ACC112 (cell line): ENCODE measurements at regions not wholly inside any gene's neighbourhood (a gene's known extent, or its start where the extent isn't known, plus 50 kb on each side); places are given as distances from the start of the nearest gene placed in this dataset.
"Not testable (repeated sequence)": the region's sequence is repeated elsewhere in the genome, so short reads cannot be mapped to it uniquely, and the experiment has no call there.

ENCODE experiments used
- H2AFZ ChIP-seq: fragments of 200-600 bp; sonication (generic); one replicate; pipeline ENCODE4 v1.6.0; 2017; ENCODE audit warnings: antibody characterized with exemption, low read length; ENCODE audit not compliant: unreplicated experiment
- H3K27ac ChIP-seq: fragments of 200-600 bp; sonication (generic); 2 replicates; pipeline ENCODE4 v1.5.1; 2014; ENCODE audit warnings: low read depth, mild to moderate bottlenecking, antibody characterized with exemption, low read length, moderate library complexity
- H3K27me3 ChIP-seq: fragments of 200-600 bp; sonication (generic); 2 replicates; pipeline ENCODE4 v1.6.1; 2014; ENCODE audit warnings: mild to moderate bottlenecking, antibody characterized with exemption, low read length, moderate library complexity, mixed read lengths; ENCODE audit not compliant: insufficient read depth
- H3K36me3 ChIP-seq: fragments of 200-600 bp; sonication (generic); 2 replicates; pipeline ENCODE4 v1.6.1; 2016; ENCODE audit warnings: mild to moderate bottlenecking, antibody characterized with exemption, low read length, moderate library complexity, mixed read lengths; ENCODE audit not compliant: insufficient read depth
- H3K4me1 ChIP-seq: fragments of 200-600 bp; sonication (generic); one replicate; pipeline ENCODE4 v1.6.1; 2016; ENCODE audit warnings: low read length, mixed read lengths; ENCODE audit not compliant: insufficient read depth, unreplicated experiment, control insufficient read depth
- H3K4me3 ChIP-seq: fragments of 200-600 bp; sonication (generic); 2 replicates; pipeline ENCODE4 v1.5.1; 2014; ENCODE audit warnings: mild to moderate bottlenecking, low read depth, low read length
- H3K79me2 ChIP-seq: fragments of 200-600 bp; sonication (generic); one replicate; pipeline ENCODE4 v1.6.0; 2016; ENCODE audit warnings: low read length; ENCODE audit not compliant: control insufficient read depth, unreplicated experiment, insufficient read depth

DNA sequence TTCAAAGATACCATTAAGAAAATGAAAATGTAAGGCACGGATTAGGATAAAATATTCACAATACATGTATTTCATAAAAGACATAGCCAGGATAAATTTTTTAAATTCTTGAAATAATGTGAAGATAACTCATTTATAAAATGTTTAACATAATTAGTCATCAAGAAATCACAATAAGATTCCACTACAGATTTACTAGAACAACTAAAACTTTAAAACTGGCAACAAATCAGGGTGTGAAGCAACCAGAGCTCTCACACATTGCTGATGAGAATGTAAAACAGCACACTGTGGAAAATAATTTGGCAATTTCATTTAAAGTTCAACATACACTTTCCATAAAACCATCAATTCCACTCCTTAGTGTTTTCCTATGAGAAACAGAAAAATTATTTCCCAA is 89.6 kb upstream of the UBE2E3 start:
- Histone ChIP-seq H2AFZ (no peak overlapping the region), H3K27ac (no peak overlapping the region), H3K4me1 (peaks cover 10% of the 10 kb centered on the region), H3K36me3 (no peaks in the 10 kb centered on the region), H3K4me3 (no peak overlapping the region), H3K27me3 (no peaks in the 10 kb centered on the region), H3K79me2 (no peaks in the 10 kb centered on the region)

DNA sequence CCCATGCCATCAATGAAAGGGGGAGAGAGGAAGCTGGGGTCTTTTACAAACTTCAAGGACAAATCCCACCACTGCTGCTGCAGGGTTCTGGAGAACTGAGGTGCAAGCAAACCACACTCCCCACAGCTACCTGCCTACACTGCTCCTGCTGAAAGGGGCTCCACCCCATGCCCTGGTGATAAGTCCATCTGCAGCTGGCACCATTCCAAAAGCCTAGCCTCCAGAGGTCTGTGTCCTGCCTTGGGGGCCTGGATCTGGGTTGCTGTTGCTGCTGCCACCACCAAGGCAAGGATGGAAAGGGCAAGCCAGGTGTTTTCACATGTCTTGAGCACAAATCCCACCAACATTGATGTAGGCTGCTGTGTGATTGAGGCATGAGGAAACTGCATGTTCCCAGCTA is 97.4 kb upstream of the UBE2E3 start:
- Histone ChIP-seq H3K4me1 (no peaks in the 10 kb centered on the region), H2AFZ (no peak overlapping the region), H3K36me3 (no peaks in the 10 kb centered on the region), H3K4me3 (no peak overlapping the region), H3K27me3 (no peaks in the 10 kb centered on the region), H3K27ac (no peak overlapping the region), H3K79me2 (no peaks in the 10 kb centered on the region)

DNA sequence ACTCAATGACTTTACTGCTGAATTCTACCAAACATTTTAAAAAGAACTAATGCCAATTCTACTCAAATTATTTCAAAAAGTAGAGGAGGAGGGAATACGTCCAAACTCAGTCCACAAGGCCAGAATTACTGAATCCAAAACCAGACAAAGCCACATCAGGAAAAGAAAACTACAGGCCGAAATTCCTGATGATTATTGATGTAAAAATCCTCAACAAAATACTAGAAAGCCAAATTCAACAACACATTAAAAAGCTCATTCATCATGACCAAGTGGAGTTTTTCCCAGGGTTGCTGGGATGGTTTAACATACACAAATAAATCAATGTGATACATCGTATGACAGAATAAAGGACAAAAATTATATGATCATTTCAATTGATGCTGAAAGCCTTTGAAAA is 103.9 kb upstream of the UBE2E3 start:
- Histone ChIP-seq H3K4me1 (peaks cover 5% of the 10 kb centered on the region), H3K79me2 (no peaks in the 10 kb centered on the region), H3K27me3 (no peaks in the 10 kb centered on the region), H3K36me3 (no peaks in the 10 kb centered on the region), H2AFZ (no peak overlapping the region), H3K4me3 (no peak overlapping the region), H3K27ac (no peak overlapping the region)

DNA sequence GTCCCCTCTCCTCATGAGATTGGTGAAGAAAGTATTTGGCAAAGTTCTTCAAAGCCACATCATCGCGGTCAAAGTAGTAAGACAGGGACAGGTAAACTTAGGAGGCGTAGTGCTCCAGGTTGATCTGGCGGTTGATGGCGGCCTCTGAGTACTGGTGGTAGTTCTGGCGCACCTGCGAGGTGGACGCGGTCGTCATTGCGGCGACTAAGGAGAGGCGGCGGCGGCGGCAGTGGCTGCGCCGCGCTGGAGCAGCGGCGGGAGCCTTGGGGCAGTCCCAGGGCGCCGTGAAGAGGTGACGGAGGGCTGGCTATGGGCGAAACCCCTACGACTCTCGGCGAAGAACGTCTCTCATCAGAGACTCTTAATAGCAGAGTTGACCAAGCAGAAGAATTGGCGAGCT is 107.2 kb upstream of the UBE2E3 start:
- no peak overlapping the region for H2AFZ ChIP-seq
- no peak overlapping the region for H3K27ac ChIP-seq
- peaks cover 5% of the 10 kb centered on the region for H3K4me1 ChIP-seq
- no peaks in the 10 kb centered on the region for H3K27me3 ChIP-seq
- H3K36me3 ChIP-seq: no peaks in the 10 kb centered on the region
- no peaks in the 10 kb centered on the region for H3K79me2 ChIP-seq
- H3K4me3 ChIP-seq: no peak overlapping the region

DNA sequence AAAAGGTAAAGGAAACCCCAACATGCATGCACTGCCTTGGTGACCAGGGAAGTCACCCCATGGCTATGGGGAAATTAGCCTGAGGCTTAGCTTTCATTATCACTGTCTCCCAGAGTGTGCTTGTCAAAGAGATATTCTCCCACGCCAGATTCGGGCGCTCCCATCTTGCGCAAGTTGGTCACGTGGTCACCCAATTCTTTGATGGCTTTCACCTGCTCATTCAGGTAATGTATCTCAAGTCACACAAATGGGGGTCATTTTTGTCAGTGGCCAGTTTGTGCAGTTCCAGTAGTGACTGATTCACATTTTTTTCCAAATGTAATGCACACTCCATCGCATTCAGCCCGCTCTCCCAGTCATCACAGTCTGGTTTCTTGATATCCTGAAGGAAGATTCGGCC is 107.6 kb upstream of the UBE2E3 start:
- not testable (repeated sequence) for H3K4me3 ChIP-seq, H3K36me3 ChIP-seq, H3K79me2 ChIP-seq, H3K27me3 ChIP-seq, H3K27ac ChIP-seq, H3K4me1 ChIP-seq, H2AFZ ChIP-seq

DNA sequence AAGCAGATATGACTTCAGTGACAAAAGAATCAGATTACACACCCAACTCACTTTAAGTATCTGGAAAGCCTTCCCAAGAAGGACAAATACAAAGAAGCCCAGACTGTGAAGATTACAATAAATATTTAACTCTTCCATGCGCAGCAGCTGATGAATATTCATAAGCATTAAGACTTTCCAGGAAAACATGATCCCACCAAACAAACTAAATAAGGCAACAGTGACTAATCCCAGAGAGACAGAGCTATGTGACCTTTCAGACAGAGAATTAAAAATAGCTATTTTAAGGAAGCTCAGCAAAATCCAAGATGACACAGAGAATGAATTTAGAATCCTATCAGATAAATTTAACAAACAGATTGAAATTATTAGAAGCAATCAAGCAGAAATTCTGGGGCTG is 108.2 kb upstream of the UBE2E3 start:
- Histone ChIP-seq H3K79me2 (no peaks in the 10 kb centered on the region), H3K36me3 (no peaks in the 10 kb centered on the region), H3K27me3 (no peaks in the 10 kb centered on the region), H3K4me3 (no peak overlapping the region), H2AFZ (no peak overlapping the region), H3K4me1 (peaks cover 5% of the 10 kb centered on the region), H3K27ac (no peak overlapping the region)

DNA sequence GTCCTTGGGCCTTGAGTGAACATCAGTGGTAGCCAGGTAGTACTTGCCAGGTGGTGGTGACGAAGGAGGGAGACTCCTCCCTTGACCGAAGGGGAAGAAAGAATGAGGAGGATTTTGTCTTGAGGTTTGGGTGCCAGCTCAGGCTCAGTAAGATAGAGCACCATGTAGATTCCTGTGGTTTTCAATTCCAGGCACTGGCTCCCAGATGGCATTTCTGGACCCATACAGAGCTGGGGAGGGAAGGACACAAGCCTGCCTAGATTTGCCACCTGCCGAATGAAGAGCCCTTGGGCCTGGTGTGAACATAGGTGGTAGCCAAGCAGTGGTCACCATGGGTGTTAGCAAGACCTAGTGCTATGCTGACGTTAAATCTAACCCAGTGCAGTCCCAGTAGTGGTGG is 108.8 kb upstream of the UBE2E3 start:
- Histone ChIP-seq H3K4me1 (peaks cover 5% of the 10 kb centered on the region), H3K36me3 (no peaks in the 10 kb centered on the region), H3K27me3 (no peaks in the 10 kb centered on the region), H3K4me3 (no peak overlapping the region), H3K79me2 (no peaks in the 10 kb centered on the region), H3K27ac (no peak overlapping the region), H2AFZ (no peak overlapping the region)

DNA sequence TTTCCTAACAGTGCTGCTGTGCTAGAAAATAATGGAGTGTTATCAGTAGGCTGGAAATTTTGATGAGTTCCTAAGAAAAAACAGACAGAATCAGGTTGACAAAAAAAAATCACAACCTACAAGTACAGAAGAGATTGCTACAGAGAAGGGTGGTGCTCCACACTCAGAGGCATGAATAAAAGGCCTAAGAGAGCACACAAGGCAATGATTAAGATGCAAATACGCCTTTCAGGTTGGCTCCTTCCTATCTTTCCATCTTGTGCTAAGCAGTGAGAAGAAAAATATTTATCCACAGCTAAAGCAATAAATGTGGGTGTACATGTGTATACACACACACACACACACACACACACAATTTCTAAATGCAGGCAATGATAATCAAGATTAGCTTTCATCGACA is 130.6 kb upstream of the UBE2E3 start:
- Histone ChIP-seq H3K27ac (no peak overlapping the region), H3K4me1 (no peaks in the 10 kb centered on the region), H2AFZ (no peak overlapping the region), H3K27me3 (no peaks in the 10 kb centered on the region), H3K79me2 (no peaks in the 10 kb centered on the region), H3K4me3 (no peak overlapping the region), H3K36me3 (no peaks in the 10 kb centered on the region)

DNA sequence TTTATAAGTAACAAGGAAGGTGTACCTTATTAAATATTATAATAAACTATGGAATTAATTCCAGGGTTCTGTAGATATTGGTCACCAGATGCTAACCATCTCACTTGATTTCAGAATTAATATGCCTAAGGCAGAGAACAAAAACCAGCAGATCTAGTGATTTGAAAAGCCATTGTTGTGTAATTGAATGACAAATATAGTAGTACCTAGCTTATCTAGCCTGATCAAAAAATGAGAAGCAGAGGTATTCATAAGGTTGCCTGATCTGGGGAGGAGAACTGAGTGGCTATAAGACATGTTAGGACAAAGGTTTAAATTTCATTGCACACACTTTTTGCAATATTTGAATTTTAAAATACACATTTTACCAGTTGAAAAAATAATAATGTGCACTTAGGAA is 132.0 kb upstream of the UBE2E3 start:
- no peak overlapping the region for H3K27ac ChIP-seq
- H2AFZ ChIP-seq: no peak overlapping the region
- H3K36me3 ChIP-seq: no peaks in the 10 kb centered on the region
- no peak overlapping the region for H3K4me3 ChIP-seq
- H3K79me2 ChIP-seq: no peaks in the 10 kb centered on the region
- no peaks in the 10 kb centered on the region for H3K4me1 ChIP-seq
- no peaks in the 10 kb centered on the region for H3K27me3 ChIP-seq

DNA sequence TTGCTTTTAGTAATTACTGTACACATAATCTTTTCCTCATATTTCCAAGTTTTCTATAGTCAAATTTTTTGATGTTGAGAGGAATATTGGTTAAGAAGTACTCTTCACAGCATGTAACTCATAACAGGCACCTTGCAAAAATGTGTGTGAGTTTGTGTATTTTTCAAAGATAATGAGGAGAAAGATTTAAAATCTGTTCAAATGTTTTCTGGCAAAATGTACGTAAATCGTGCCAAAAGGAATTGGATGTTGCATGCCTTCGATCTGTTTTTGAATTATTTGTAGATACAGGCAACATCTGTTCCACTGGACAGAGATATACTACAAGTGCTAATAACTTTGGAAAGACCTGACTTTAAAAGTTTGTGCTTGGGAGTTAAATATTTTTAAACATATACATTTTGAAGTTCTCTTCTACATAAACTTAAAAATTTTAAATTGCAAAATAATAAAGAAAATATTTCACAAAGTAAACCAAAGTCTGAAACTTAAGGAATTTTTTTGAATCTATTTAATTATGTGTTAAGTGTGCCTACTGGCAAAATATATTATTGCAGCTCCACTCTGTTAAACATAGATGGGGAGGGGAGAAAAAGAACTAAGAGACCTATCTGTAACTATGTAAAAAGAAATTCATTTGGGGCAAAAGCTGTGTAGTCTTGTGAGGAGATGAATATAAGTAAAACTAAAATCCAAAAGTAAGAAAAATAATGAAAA is 133.5 kb upstream of the UBE2E3 start:
- Histone ChIP-seq H3K4me1 (no peaks in the 10 kb centered on the region), H3K79me2 (no peaks in the 10 kb centered on the region), H3K4me3 (no peak overlapping the region), H3K27ac (no peak overlapping the region), H3K36me3 (no peaks in the 10 kb centered on the region), H3K27me3 (no peaks in the 10 kb centered on the region), H2AFZ (no peak overlapping the region)

DNA sequence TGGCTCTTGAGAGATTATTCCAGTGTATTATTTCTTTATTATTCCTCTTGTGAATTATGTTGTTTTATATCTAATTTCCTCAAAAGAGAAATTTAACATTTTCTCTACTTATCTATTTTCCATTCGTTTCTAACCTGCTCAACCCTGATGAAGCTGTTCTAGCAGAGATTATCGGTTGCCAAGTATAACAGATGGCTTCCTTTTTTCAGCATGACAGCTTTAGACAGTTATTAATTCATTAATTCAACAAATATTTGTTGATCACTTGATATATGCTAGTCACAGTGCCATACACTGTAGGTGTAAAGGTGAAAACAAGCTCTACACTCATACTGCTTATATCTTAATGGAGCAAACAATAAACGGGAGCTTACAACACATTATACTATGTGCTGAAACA is 137.9 kb upstream of the UBE2E3 start:
- H2AFZ ChIP-seq: no peak overlapping the region
- no peak overlapping the region for H3K4me3 ChIP-seq
- no peaks in the 10 kb centered on the region for H3K4me1 ChIP-seq
- no peaks in the 10 kb centered on the region for H3K36me3 ChIP-seq
- H3K79me2 ChIP-seq: no peaks in the 10 kb centered on the region
- no peaks in the 10 kb centered on the region for H3K27me3 ChIP-seq
- no peak overlapping the region for H3K27ac ChIP-seq
